Upper lobe of right lung (tissue), 1 donor: ENCODE measurements at regions not wholly inside any gene's neighbourhood (a gene's known extent, or its start where the extent isn't known, plus 50 kb on each side); places are given as distances from the start of the nearest gene placed in this dataset.
A peak's percentile ranks its signal among the peaks of the same experiment; 100 is the strongest.
"Not testable (repeated sequence)": the region's sequence is repeated elsewhere in the genome, so short reads cannot be mapped to it uniquely, and the experiment has no call there.

Experiments used
- ATAC-seq: fragments of 200-7000 bp; cut with Tn5 transposase; one replicate; pipeline ENCODE4 v1.9.1; 2020; ENCODE audit warnings: mild to moderate bottlenecking, moderate library complexity
- DNase-seq: peaks from one replicate; pipeline ENCODE4 v3.0.0-alpha.2; 2020
- H3K27ac ChIP-seq: fragments of 200-600 bp; one replicate; pipeline ENCODE4 v1.8.0; 2022
- H3K27me3 ChIP-seq: fragments of 200-600 bp; one replicate; pipeline ENCODE4 v1.8.0; 2022; ENCODE audit warnings: mild to moderate bottlenecking
- H3K36me3 ChIP-seq: fragments of 200-600 bp; one replicate; pipeline ENCODE4 v1.8.0; 2022
- H3K4me1 ChIP-seq: fragments of 200-600 bp; one replicate; pipeline ENCODE4 v1.8.0; 2022
- H3K4me3 ChIP-seq: fragments of 200-600 bp; one replicate; pipeline ENCODE4 v1.8.0; 2022; ENCODE audit warnings: mild to moderate bottlenecking
- H3K9me3 ChIP-seq: fragments of 200-600 bp; one replicate; pipeline ENCODE4 v1.8.0; 2022
- CTCF ChIP-seq: fragments of 200-600 bp; IDR thresholded peaks from one replicate; pipeline ENCODE4 v1.8.0; 2022; ENCODE audit warnings: antibody characterized with exemption
- intact Hi-C: fragments of 100-400 bp; cut with DNase I; formaldehyde crosslinking; loops from one replicate; pipeline ENCODE4 v1.11.0; 2022
- donor health status: DM: no; HTN: yes; CAD: no; lungs with severe emphysema.

GRCh38 chr14:56002342-56002741, 115.9 kb upstream of the PELI2 start:
- no peak for TF ChIP-seq CTCF
- intact Hi-C loops = no loop called here
- H3K4me3 ChIP-seq = no peak overlapping the region
- DNase-seq (no peak), ATAC-seq (no peak)
- no peaks in the 10 kb centered on the region for H3K9me3 ChIP-seq
- peaks cover 6% of the 10 kb centered on the region for H3K4me1 ChIP-seq
- no peaks in the 10 kb centered on the region for H3K27me3 ChIP-seq
- no peak overlapping the region for H3K27ac ChIP-seq
- no peaks in the 10 kb centered on the region for H3K36me3 ChIP-seq

- Histone ChIP-seq H3K27me3 (no peaks in the 10 kb centered on the region), H3K27ac (no peak overlapping the region), H3K4me3 (no peak overlapping the region), H3K9me3 (no peaks in the 10 kb centered on the region), H3K36me3 (no peaks in the 10 kb centered on the region), H3K4me1 (peaks cover 6% of the 10 kb centered on the region)
- intact Hi-C loops = no loop called here
- TF ChIP-seq CTCF = no peak
- ATAC-seq = no peak
- no peak for DNase-seq
Measured at GRCh38 chr14:56002876-56003625, 115.2 kb upstream of the PELI2 start.

- intact Hi-C loops = no loop called here
- H3K9me3 ChIP-seq = no peaks in the 10 kb centered on the region
- no peaks in the 10 kb centered on the region for H3K27me3 ChIP-seq
- H3K36me3 ChIP-seq = no peaks in the 10 kb centered on the region
- no peak overlapping the region for H3K4me3 ChIP-seq
- ATAC-seq (no peak), DNase-seq (no peak)
- H3K27ac ChIP-seq = no peak overlapping the region
- no peak for TF ChIP-seq CTCF
- H3K4me1 ChIP-seq = peaks cover 6% of the 10 kb centered on the region
Measured at GRCh38 chr14:56004323-56004722, 113.9 kb upstream of the PELI2 start.

GRCh38 chr14:56004786-56005185, 113.4 kb upstream of the PELI2 start:
- intact Hi-C loops = no loop called here
- H3K36me3 ChIP-seq = no peaks in the 10 kb centered on the region
- peak; percentile 82 for ATAC-seq
- DNase-seq = no peak
- H3K9me3 ChIP-seq = no peaks in the 10 kb centered on the region
- no peaks in the 10 kb centered on the region for H3K27me3 ChIP-seq
- H3K4me3 ChIP-seq = peak overlapping the region; percentile 36
- H3K27ac ChIP-seq = no peak overlapping the region
- no peak for TF ChIP-seq CTCF
- H3K4me1 ChIP-seq = peaks cover 6% of the 10 kb centered on the region

GRCh38 chr14:56005191-56006053, 112.8 kb upstream of the PELI2 start:
- Histone ChIP-seq H3K4me3 (peak overlapping the region; percentile 36), H3K9me3 (no peaks in the 10 kb centered on the region), H3K4me1 (peaks cover 6% of the 10 kb centered on the region), H3K27ac (no peak overlapping the region), H3K27me3 (no peaks in the 10 kb centered on the region), H3K36me3 (no peaks in the 10 kb centered on the region)
- intact Hi-C loops = no loop called here
- ATAC-seq = no peak
- DNase-seq = no peak
- no peak for TF ChIP-seq CTCF

- H3K9me3 ChIP-seq, intact Hi-C loops, DNase-seq, H3K27ac ChIP-seq, H3K4me3 ChIP-seq, H3K4me1 ChIP-seq, H3K27me3 ChIP-seq, ATAC-seq, H3K36me3 ChIP-seq: not testable (repeated sequence)
Measured at GRCh38 chr14:56007491-56007890, 110.7 kb upstream of the PELI2 start.
